ENCODE measurements at regions not wholly inside any gene's neighbourhood (a gene's known extent, or its start where the extent isn't known, plus 50 kb on each side); places are given as distances from the start of the nearest gene placed in this dataset.

GRCh38 chr5:111847052-111847925, 90.3 kb upstream of the NREP start:
- Mint-ChIP-seq H3K27me3 (ENCODE audit: insufficient read depth, low read depth, poor library complexity) (no peaks in the 10 kb centered on the region), H3K4me1 (no peaks in the 10 kb centered on the region), H3K27ac (no peak overlapping the region), H3K9me3 (no peaks in the 10 kb centered on the region), H3K4me3 (no peak overlapping the region), H3K36me3 (ENCODE audit: low read depth) (no peaks in the 10 kb centered on the region)
- no peak for TF ChIP-seq REST (IDR thresholded peaks at IDR 0.05; ENCODE audit: unreplicated experiment)
- TF ChIP-seq EZH2phosphoT487 (IDR thresholded peaks at IDR 0.05; ENCODE audit: unreplicated experiment), result no peak
- TF ChIP-seq, protein P1, sequence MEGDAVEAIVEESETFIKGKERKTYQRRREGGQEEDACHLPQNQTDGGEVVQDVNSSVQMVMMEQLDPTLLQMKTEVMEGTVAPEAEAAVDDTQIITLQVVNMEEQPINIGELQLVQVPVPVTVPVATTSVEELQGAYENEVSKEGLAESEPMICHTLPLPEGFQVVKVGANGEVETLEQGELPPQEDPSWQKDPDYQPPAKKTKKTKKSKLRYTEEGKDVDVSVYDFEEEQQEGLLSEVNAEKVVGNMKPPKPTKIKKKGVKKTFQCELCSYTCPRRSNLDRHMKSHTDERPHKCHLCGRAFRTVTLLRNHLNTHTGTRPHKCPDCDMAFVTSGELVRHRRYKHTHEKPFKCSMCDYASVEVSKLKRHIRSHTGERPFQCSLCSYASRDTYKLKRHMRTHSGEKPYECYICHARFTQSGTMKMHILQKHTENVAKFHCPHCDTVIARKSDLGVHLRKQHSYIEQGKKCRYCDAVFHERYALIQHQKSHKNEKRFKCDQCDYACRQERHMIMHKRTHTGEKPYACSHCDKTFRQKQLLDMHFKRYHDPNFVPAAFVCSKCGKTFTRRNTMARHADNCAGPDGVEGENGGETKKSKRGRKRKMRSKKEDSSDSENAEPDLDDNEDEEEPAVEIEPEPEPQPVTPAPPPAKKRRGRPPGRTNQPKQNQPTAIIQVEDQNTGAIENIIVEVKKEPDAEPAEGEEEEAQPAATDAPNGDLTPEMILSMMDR (conservative IDR thresholded peaks at IDR 0.05; ENCODE audit: low read depth in 2 of 2), result no peak
- TF ChIP-seq CREB1 (CRISPR knock-in tag; IDR thresholded peaks at IDR 0.05; ENCODE audit: low read depth), result no peak
- no peak for TF ChIP-seq ZNF462 (CRISPR knock-in tag; IDR thresholded peaks at IDR 0.05)
- TF ChIP-seq EZH2 (IDR thresholded peaks at IDR 0.05; ENCODE audit: low read depth, unreplicated experiment), result no peak
- TF ChIP-seq ETS1 (IDR thresholded peaks at IDR 0.05), result no peak
- TF ChIP-seq NANOG (IDR thresholded peaks at IDR 0.05; ENCODE audit: borderline replicate concordance), result no peak
- no peak for TF ChIP-seq ZNF331 (CRISPR knock-in tag; IDR thresholded peaks at IDR 0.05; ENCODE audit: low read depth)
- no peak for TF ChIP-seq ZNF114 (CRISPR knock-in tag; IDR thresholded peaks at IDR 0.05)
- TF ChIP-seq JUNB (IDR thresholded peaks at IDR 0.05; ENCODE audit: unreplicated experiment), result no peak
- TF ChIP-seq POLR2AphosphoS5 (IDR thresholded peaks at IDR 0.05; ENCODE audit: low read depth), result no peak
- no peak for TF ChIP-seq STAT1 (IDR thresholded peaks at IDR 0.05; ENCODE audit: unreplicated experiment)
- Histone ChIP-seq H2AFZ (no peak overlapping the region), H3K4me3 (no peak overlapping the region), H3F3A (replicated peaks; ENCODE audit: low read depth) (no peaks in the 10 kb centered on the region), H3K9me2 (ENCODE audit: insufficient read depth) (no peaks in the 10 kb centered on the region), H3K27me3 (ENCODE audit: insufficient read depth) (no peaks in the 10 kb centered on the region), H3K4me1 (ENCODE audit: insufficient read depth) (no peaks in the 10 kb centered on the region), H3K27ac (ENCODE audit: low read depth) (no peak overlapping the region), H4K20me1 (replicated peaks; ENCODE audit: insufficient read depth) (no peaks in the 10 kb centered on the region), H3K36me3 (ENCODE audit: insufficient read depth) (no peaks in the 10 kb centered on the region), H3K4me2 (no peak overlapping the region), H3K79me2 (replicated peaks; ENCODE audit: insufficient read depth) (no peaks in the 10 kb centered on the region)
- ATAC-seq (no peak), DNase-seq (ENCODE audit: low spot score) (no peak)

Data from GM23338 (cell line).